Activated CD8-positive, alpha-beta memory T cell treated with anti-CD3 and anti-CD28 coated beads, Interleukin-2, amount 50 U/mL, for 1 hour (primary cell): ENCODE measurements at regions not wholly inside any gene's neighbourhood (a gene's known extent, or its start where the extent isn't known, plus 50 kb on each side); places are given as distances from the start of the nearest gene placed in this dataset.

Experiments used
- DNase-seq: peaks from one replicate; pipeline ENCODE4 v3.0.0-alpha.2; 2020; ENCODE audit errors: extremely low read depth

DNA sequence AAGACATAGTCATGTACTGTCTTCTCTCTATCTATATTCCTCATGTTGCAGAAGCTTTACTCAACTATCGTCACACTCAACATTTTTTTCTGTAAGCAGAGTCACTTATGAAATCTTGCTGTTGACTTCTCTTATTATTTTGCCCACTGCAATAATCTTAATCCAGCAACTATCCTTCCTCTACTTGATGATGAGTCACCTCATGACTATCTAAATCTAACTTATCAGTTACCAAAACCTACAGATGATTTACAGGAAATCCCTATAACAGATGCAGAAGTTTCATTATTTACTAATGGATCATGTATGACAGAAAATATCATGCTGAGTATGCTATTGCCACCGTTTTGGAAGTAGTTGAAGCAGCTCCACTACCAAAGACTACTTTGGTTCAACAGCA, 378.9 kb downstream of the DUSP10 start:
- no peak for DNase-seq

DNA sequence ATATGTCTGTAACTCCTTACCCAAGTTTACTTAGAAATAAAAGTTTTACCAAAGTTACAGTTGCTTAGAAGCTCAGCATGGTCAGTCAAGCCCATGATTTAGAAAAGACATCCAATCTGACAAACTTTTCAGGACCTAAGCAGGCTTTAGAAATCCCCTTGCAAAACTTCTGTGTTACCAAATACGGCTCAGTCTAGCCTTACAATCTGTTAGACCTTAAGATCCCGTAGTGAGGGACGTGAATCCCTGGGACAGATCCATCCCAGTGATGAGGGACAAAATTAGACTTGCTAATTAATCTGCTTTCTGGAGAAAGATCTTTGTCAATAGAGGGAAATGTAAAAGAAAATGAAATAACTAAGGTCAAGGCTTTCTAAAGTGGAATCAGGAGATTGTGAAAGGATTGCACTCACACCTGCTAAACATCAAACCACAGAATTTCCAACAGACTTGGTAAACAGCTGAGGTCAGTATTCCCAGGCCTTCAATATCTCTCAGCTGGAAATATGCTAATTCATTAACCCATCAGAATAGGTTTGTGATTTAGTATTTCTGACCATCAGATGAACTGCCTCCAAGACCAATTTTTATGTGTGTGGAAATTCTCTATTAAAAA, 375.3 kb downstream of the DUSP10 start:
- DNase-seq = no peak

DNA sequence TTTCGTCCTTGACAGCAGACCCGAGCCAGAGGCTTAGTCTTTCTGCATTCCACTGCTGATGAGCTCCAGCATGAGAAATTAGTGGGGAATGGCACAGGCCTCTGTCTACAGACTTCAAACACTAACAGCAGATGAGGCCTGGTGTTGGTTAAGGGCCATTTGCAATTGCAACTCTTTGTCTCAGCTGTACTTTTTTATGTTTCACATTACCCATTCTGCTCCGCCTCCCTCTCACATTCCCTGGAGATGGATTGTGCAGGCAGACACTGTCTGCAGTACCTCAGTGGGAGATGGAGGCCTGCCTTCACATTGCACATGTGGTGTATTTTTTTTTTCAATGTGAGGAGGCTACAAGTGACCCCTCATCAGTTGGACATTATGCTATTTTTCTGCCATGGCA, 370.2 kb downstream of the DUSP10 start:
- no peak for DNase-seq

DNA sequence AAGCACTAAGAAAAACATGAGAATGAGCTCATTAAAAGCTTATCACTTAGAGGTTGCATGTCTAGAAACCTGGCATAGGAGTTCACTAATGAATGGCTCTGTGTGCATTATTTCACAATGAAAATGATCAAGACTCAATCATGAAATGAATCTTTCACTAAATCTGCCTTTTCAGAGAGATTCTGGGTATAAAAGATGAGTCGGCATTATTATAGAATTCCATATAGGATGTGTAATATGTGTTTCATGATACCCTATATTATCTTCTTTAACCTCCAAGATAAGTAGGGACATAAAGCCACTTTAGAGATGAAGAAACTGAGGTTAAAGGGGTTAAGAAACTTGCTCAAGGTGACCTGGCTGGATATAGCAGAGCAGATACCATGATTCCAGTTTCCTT, 368.1 kb downstream of the DUSP10 start:
- DNase-seq = no peak

DNA sequence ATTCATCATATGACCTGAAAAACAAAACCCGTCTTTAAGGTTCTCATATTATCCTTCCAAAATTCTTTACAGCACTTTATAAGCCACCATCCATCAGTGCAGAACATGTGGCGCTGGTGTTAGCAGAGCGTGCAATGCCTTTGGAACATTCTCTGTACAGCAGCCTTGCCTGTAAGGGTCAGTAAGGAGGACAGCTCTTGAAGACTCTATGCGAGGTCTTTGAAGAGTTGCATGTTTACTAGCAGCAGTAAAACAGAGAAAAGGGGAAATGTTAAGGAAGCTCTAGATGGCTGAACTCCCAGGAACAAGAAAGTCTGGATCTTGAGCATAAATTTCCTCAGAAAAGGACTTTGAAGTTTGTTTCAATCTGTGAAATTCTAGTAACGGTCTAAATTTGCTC, 365.6 kb downstream of the DUSP10 start:
- no peak for DNase-seq

DNA sequence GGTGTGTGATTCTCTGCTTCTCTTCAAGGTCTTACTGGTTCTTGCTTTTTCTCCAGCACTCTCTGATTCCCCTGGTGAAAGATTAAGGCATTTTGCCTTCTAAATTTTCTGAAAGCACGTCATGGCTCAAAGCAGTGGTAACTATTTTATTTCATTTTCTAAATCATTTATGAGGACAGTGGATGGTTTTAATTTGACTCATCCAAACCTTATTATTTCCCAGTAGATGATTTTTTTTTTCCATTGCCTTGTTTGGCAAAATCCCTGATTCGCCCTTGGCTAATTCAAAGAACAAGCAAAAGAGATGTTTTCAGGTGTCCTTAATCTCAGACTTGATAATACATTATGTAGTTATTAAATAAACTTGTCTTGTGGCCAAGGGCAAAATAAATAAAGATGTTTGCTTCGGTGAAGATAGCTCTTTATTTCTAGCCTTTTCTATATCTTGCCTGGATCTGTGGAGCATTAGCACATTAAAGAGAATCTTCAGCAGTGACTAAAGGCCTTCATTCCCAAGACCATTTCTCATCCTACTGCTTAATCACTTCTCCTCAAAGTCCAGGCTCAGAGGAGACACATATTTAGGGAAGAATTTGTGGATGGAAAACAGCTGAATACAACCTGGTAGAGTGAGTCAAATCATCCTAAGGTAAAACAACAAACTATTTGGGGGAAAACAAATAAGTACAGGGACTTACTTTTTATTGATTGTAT, 359.8 kb downstream of the DUSP10 start:
- no peak for DNase-seq

DNA sequence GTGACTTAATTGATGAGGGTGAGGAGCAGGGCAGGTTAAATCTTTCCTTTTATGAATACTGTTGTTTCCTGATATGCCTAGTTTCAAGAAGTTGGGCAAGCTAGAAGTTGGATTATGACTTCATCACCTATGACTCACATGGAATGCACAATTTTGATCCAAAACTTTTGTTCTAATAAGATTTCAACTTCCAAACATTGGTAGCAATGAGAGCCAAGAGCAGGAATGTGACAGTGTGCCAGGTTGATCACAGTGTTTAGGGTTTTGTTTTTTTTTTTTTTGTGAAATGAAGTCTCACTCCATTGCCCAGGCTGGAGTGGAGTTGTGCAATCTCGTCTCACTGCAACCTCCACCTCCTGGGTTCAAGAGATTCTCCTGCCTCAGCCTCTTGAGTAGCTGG, 349.4 kb downstream of the DUSP10 start:
- no peak for DNase-seq

DNA sequence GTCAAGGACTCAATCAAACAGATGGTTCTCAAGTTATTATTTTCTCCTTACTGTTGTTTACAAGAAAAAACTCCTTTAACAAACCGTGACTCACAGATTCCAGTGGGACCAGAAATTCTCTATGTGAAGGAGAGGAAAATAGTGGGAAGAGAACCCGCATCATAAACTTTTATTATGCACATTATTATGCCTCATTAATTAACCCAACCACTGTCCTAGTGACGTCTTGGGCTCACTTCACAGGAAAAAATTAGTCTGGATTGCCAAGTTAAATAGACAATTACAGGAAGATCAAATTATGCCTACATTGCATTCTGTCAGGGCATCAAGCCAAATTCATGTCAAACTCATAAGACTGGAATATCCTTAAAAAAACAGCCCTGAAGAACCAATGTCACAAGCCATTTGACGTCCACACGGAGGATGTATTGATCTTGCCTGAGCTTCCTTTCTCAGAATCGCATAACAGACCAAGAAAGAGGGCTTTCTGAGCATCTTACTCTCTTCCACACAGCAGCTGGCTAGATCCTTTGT, 347.8 kb downstream of the DUSP10 start:
- no peak for DNase-seq

DNA sequence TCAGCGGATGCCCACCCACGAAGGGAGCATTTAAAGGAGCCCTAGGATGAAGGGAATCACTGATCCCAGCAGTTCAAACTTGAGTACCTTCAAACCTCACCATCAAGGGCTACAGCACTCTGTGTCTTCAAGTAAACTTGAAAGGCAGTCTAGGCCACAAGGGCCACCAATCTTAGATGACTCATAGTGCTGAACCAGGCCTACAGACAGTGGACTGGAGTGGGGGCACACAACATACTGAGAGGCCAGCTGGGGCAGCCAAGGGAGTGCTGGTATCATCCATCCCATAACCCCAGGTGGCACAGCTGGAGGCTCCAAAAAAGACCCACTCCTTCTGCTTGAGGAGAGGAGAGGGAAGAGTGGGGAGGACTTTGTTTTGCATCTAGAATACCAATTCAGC, 345.4 kb downstream of the DUSP10 start:
- no peak for DNase-seq

DNA sequence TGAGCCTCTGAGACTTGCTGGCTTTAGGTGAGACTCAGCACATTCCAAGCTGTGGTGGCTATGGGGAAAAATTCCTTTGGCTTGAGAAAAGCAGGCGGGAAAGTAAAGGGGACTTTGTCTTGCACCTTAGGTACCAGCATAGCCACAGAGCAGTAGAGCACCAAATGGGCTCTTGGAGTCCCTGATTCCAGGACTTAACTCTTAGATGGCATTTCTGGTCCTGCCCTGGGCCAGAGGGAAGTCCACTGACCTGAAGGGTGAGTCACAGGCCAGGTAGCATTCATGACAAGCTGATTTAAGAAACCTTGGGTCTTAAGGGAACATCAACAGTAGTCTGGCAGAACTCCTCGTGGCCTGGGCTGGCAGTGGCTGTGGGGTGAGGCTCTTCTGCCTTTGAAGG, 344.7 kb downstream of the DUSP10 start:
- DNase-seq = no peak

DNA sequence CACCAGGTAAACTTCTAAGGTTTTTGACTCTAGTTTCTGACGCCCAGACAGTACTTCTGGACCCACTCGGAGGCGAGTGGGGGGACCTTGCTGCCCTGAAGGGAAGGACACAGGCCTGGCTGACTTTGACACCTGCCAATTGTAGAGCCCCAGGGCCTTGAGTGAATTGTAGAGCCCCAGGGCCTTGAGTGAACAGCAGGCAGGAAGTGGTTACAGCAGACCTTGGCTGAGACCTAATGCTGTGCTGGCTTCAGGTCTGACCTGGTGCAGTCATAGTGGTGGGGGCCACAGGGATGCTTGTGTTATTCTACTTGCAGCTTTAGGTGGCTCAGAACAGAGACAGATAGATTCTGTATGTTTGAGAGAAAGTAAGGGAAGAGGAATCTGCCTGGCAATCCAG, 344.3 kb downstream of the DUSP10 start:
- no peak for DNase-seq

DNA sequence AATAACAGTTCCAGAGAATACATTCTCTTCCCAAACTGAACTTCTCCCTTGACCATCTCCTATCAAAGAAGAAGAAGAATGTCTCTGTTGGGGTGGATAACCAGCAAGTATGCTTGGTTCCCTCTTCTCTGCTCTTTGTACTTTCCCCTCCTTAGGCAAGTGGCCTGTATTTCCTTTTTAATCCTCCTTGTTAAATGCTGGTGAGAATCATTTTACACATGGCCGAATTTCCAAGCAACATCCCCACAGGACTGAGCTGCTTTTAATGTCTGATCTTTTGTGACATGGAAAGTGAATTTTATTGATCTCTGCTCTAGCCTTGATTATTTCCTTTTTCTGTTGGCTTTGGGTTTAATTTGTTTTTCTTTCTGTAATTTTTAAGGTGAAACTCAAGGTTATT, 336.7 kb downstream of the DUSP10 start:
- DNase-seq = no peak

DNA sequence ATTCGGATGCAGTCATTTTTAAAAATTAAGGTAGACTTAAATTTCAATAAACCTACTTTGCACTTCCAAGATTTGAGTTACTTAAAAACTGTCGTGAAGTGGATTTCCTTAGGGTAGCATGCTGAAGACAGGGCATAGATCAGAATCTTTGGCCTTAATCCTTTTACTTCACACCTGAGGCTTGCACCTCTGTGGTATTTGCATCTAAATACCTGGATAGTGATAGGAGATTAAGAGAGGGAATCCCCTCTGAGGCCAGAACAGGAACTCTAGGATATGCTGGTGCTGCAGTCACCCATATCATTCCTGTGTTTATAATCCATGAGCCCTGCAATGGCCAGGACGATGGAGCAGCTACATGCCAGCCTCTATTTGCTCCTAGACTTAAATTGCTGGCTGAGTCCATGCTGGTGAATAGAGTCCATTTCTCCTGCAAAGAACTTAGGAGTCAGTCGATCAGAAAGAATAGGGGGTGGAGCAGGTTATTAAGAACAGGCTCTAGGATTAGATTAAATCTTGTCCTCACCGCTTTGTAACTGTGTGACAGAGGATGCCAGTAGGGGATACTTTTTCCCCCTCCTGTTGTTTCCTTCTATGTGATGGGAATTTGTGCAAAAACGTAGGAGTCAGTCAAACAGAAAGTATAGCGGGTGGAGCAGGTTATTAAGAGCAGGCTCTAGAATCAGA, 333.6 kb downstream of the DUSP10 start:
- no peak for DNase-seq

DNA sequence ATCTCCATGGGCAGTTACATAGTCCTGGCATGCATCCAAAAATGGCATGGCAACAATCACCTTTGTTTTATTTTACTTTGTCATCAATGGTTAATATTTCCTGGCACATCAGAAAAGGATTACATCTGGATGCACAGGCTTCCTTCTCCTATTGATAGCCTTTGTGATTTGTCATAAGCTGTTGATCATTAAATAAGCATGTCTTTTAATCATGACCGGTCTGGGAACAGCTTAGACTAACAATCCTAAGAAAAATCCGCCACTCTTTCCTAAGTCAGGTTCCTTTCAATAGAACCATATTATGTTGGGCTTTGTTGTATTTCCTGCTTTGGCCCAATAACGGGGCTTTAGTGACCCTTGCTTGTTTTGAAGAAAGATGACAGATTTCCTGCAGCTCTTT, 330.6 kb downstream of the DUSP10 start:
- DNase-seq = no peak

DNA sequence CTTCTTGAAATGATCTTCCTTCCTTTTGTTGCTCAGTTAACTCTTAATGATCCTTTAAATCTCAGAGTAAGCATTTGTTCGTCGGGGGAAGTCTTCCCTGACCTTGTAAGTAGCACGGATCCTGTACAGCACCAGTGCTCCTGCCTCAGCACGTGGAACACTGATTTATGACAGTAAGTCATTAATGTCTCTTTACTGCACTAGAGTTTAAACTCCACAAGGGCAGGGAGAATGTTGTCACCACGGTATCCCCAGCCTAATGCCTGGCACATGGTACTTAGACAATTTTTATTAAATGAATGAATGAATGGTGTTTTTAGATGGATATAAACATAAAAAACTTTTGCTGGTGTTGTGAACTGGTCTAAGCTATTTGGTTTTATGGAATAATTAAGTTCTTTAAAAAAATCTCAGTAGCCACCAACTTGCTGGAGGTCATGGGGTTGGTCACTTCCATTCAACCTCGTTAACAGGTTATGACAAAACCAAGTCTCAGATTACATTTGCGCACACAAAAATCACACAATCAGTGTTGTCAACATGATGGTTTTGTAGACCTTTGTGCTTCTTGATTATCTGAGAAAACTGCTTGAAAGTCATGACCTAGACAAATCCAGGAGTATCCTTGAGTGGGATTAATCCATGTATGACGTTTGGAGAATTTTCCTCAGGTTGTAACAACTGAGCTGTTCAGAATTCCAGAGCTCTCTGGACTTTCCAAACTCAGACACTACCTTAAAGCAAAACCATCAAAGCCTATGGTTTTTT, 326.9 kb downstream of the DUSP10 start:
- DNase-seq = no peak

DNA sequence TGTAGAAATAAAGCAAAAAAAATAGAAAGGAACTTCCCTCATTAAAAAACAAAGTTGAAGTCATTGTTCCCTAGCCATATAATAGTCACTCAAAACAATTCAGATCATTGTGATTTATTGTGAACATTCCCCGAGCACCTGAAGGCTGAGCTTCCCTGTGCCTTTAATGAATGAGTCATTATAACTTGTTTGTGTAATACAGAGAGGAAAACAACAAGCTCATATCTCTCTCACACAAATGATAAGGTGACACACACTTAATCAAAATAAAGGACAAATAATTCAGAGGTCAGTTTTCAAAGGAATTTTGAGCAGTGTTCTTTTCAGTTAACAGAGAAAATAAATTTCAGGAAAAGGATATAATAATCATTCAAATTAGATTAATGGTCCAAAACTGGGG, 326.2 kb downstream of the DUSP10 start:
- no peak for DNase-seq

DNA sequence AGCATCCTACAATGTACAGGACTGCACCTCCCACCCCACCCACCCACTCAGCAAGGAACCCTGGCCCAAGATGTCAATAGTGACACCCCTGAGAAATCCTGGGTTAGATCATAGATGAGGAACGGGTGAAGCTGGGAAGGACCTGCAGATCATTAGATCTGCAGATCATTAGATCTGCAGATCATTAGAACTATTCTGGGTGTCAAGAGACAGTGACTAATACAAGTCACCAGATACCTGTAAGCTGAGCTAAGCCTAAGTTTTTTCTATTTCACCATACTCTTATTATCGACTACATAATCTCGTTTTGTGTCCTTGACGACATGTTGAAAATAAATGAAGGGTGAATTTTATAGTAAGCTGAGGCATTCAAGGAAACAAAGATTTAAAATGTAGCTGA, 325.7 kb downstream of the DUSP10 start:
- DNase-seq = no peak

DNA sequence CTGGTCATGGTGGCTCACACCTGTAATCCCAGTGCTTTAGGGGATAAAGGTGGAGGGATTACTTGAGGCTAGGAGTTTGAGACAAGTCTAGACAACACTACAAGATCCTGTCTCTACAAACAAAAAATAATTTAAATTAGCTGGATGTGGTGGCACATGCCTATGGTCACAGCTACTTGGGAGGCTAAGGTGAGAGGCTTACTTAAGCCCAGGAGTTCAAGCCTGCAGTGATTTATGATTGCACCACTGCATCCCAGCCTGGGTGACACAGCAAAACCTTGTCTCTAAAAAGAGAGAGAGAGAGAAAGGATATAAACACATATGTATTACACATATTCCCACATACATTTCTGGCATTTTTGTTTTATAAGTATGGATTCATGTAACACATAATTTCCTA, 325.2 kb downstream of the DUSP10 start:
- DNase-seq = no peak

DNA sequence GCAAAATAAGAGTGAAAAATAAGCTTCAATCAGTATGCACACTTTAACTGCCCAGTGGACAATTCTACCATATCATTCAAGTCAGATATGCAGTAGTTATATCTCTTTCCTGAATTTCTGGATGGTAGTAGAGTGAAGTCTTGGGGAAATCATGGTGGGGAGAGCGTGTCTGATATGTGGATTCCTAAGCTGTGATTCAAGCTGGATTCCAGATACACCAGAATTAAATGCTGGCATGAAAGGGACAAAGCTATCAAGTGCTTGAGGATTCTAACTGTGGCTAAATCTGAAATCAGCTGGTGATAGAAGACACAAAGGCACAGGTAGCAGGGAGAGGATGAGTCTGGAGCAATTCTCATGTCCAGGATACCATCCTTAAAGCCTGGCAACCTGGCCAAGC, 323.5 kb downstream of the DUSP10 start:
- DNase-seq = no peak

DNA sequence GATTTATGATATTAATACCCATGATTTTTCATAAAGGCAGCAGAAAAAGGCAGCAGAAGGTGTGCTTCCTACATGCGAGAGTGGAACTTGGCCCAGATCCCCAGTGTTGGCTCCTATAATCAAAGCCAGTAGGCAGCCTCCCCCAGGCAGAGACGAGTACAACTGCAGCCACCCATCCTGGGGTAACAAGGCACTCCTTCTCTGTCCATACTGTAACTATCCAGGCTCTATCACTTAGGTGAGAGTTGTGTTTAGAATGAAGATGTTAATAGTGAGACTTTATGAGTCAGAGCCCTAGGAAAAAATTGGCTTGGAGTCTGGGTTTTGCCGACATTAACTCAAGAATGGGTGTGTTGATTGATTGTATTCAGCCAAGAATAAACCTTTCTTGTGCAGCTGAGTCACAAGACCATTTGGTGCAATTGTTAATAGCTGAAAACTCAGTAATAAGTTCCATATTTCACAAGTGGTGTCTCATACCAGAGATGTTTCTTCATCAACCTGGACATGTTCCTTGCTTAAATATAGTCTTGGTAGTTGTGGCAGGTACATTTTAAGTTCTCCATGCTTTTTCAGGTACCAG, 322.3 kb downstream of the DUSP10 start:
- no peak for DNase-seq

DNA sequence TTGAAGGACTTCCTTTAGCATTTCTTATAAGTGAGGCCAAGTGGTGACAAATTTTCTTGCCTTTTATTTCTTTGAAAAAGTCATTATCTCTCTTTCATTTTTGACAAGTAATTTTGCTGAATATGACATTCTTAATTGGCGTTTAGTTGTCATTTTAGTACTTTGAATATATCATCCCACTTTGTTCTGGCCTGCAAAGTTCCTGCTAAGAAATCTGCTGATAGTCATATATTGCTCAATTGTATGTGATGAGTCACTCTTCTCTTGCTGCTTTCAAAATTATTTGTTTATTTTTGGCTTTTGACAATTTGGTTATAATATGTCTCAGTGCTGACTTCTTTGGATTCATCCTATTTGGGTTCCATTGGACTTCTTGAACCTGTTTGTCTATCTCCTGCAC, 312.6 kb downstream of the DUSP10 start:
- no peak for DNase-seq
